Panc1 (cell line): ENCODE measurements at regions not wholly inside any gene's neighbourhood (a gene's known extent, or its start where the extent isn't known, plus 50 kb on each side); places are given as distances from the start of the nearest gene placed in this dataset.

Source experiments
- TCF7L2 ChIP-seq: IDR thresholded peaks from 2 replicates; pipeline ENCODE4 v1.6.1; 2011; ENCODE audit warnings: mild to moderate bottlenecking, low read depth, low read length, inconsistent platforms
- TF ChIP-seq, protein P1 (sequence below): fragments of 450-650 bp; IDR thresholded peaks from 2 replicates; pipeline ENCODE4 v1.5.1; 2017; ENCODE audit warnings: mild to moderate bottlenecking
- TF ChIP-seq, protein P2 (sequence below), 2 experiments: IDR thresholded peaks; 2 replicates each; pipeline ENCODE4 v1.6.1; 2011 to 2012; ENCODE audit warnings: low read depth in 2 of 2, control low read depth in 1 of 2, low read length in 1 of 2, mild to moderate bottlenecking in 1 of 2, moderate library complexity in 1 of 2; ENCODE audit not compliant: insufficient read depth in 1 of 2

DNA sequence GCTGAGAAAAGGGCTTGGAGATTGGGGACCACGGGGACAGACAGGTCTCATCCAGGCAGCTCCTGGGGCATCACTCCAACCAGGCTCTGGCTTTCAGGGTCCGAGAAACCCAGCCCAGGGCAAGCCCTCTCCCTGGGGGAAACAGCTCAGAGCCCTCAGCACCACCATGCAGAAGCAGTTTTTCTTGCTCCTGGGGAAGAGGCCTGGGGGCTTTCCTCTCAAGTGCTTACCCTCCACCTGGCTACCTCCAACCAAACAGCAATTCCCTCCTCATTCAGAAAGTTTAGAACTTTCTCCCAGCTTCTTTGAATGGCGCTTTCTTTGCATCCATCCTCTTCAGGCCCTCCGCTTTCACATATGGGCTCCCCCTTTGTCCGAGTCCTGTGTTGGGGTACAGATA lies 110.4 kb upstream of the PHACTR3 start:
- TF ChIP-seq, protein P1, sequence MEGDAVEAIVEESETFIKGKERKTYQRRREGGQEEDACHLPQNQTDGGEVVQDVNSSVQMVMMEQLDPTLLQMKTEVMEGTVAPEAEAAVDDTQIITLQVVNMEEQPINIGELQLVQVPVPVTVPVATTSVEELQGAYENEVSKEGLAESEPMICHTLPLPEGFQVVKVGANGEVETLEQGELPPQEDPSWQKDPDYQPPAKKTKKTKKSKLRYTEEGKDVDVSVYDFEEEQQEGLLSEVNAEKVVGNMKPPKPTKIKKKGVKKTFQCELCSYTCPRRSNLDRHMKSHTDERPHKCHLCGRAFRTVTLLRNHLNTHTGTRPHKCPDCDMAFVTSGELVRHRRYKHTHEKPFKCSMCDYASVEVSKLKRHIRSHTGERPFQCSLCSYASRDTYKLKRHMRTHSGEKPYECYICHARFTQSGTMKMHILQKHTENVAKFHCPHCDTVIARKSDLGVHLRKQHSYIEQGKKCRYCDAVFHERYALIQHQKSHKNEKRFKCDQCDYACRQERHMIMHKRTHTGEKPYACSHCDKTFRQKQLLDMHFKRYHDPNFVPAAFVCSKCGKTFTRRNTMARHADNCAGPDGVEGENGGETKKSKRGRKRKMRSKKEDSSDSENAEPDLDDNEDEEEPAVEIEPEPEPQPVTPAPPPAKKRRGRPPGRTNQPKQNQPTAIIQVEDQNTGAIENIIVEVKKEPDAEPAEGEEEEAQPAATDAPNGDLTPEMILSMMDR, result no peak
- TF ChIP-seq, protein P2, sequence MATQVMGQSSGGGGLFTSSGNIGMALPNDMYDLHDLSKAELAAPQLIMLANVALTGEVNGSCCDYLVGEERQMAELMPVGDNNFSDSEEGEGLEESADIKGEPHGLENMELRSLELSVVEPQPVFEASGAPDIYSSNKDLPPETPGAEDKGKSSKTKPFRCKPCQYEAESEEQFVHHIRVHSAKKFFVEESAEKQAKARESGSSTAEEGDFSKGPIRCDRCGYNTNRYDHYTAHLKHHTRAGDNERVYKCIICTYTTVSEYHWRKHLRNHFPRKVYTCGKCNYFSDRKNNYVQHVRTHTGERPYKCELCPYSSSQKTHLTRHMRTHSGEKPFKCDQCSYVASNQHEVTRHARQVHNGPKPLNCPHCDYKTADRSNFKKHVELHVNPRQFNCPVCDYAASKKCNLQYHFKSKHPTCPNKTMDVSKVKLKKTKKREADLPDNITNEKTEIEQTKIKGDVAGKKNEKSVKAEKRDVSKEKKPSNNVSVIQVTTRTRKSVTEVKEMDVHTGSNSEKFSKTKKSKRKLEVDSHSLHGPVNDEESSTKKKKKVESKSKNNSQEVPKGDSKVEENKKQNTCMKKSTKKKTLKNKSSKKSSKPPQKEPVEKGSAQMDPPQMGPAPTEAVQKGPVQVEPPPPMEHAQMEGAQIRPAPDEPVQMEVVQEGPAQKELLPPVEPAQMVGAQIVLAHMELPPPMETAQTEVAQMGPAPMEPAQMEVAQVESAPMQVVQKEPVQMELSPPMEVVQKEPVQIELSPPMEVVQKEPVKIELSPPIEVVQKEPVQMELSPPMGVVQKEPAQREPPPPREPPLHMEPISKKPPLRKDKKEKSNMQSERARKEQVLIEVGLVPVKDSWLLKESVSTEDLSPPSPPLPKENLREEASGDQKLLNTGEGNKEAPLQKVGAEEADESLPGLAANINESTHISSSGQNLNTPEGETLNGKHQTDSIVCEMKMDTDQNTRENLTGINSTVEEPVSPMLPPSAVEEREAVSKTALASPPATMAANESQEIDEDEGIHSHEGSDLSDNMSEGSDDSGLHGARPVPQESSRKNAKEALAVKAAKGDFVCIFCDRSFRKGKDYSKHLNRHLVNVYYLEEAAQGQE (IDR thresholded peaks at IDR 0.05; ENCODE audit: insufficient read depth in 1 of 2, low read depth in 2 of 2, low read length in 1 of 2), result no peak
- no peak for TF ChIP-seq TCF7L2
